Panc1 (cell line): ENCODE measurements at regions not wholly inside any gene's neighbourhood (a gene's known extent, or its start where the extent isn't known, plus 50 kb on each side); places are given as distances from the start of the nearest gene placed in this dataset.

Experiments used
- CTCF ChIP-seq: fragments of 450-650 bp; IDR thresholded peaks from 2 replicates; pipeline ENCODE4 v1.5.1; 2017; ENCODE audit warnings: mild to moderate bottlenecking
- REST ChIP-seq, 2 experiments: IDR thresholded peaks; 2 replicates each; pipeline ENCODE4 v1.6.1; 2011 to 2012; ENCODE audit warnings: low read depth in 2 of 2, control low read depth in 1 of 2, low read length in 1 of 2, mild to moderate bottlenecking in 1 of 2, moderate library complexity in 1 of 2; ENCODE audit not compliant: insufficient read depth in 1 of 2

- no peak for TF ChIP-seq CTCF
- TF ChIP-seq REST (IDR thresholded peaks at IDR 0.05; ENCODE audit: insufficient read depth in 1 of 2, low read depth in 2 of 2, low read length in 1 of 2) = no peak
Measured at GRCh38 chr13:99886706-99887105, 84.9 kb downstream of the ZIC5 start.
